GM19452 (cell line): ENCODE measurements at regions not wholly inside any gene's neighbourhood (a gene's known extent, or its start where the extent isn't known, plus 50 kb on each side); places are given as distances from the start of the nearest gene placed in this dataset.

Experiments used
- ATAC-seq: cut with Tn5 transposase; IDR thresholded peaks from one replicate; pipeline ENCODE4 v1.9.1; 2021; ENCODE audit not compliant: unreplicated experiment

DNA sequence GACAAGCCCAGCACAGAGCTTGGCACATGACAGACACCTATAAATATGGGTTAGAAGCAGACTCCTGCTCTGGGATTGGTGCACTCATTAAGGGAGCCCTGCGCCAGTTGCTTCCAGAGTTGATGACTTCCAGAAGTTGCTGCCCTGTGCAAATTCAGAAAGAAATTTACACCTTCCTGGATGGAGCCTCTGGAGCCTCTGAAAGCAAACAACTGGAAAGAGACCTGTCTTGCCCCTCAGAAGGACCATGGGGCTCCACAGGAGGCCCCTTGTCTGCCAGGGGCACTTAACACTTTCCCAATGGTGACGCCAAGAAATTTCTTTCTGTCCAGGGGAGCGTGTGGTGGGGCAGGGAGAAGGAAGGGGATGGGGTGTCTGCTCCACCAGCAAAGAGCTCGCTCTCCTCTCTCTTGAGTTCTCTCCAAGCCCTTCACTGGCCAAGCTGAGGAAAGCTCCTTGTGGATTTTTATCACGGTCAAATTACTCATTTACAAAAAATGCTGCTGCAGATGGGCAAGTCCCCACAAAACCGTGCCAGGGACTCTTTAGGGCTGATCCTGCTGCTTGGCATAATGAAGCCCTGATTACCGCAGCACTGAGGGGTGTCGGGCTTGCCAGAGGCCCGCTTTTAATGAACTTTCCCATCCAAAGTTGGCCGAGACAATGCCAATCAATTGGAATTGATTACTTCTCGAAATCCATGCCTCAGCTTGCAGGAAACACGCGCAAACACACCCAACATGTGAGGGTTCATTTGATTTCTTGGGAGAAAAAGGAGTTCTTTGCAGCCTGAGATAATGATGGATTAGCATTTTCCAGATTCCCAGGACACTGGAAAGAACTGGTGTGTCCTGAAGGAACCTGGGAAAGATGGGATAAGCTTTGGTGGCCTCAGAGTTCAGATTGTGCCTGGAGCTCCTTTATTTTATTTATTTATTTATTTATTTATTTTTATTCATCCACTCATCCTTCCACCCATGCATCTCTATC lies 583.6 kb upstream of the CDH5 start:
- no peak for ATAC-seq

DNA sequence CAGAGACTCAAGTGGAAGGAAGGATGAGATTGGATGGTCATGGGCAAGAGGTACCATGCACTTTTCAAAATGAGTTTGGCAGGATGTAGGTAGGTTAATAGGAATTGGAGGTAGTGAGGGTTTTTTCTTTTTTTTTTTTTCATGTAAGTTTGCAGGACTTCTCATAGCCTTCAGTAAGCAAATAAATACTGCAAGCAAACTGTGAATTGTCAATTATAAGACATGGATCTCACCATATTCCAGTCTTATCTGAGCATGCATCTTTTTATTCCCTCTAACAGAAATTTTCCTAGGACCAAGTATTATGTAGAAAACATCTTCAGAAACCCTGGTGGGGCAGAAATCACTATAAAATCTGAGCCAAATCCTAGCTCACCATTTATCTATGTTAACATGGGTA lies 584.6 kb upstream of the CDH5 start:
- no peak for ATAC-seq

DNA sequence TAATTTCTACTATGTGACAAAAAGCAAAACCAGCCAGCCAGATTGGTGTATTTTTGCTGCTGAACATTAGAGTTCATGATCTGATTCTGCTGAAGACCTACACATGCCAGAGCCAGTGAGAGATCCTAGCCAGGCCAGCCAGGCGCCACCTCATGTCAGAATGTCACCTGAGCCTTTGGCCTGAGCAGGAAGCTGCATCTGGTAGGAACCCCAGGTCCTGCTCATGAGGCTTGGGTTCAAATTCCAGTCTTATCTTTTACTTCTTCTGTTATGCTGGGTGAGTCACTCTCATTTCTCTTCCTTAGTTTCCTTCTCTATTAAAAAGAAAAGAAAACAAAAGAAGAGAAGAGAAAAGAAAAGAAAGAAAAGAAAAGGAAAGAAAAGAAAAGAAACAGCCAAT lies 585.1 kb upstream of the CDH5 start:
- ATAC-seq, result no peak

DNA sequence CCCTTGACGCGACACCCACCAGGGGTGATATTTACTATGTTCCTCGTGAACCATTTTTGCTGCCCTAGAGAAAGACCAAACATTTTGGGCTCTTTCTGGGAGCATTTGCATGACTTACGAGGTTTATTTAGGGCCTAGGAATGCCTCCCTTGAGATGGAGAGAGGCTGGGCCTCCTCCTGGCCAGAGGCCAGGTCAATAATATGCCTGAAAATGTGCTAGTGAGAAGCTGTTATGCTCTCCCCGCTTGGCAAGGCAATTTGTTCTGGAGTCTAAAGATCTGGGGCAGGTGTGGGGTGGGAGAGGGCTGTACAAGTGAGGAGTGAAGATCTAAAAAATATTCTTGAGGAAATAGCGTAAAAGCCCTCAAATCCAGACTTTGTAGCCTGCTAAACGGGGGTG lies 587.3 kb upstream of the CDH5 start:
- ATAC-seq, result no peak

DNA sequence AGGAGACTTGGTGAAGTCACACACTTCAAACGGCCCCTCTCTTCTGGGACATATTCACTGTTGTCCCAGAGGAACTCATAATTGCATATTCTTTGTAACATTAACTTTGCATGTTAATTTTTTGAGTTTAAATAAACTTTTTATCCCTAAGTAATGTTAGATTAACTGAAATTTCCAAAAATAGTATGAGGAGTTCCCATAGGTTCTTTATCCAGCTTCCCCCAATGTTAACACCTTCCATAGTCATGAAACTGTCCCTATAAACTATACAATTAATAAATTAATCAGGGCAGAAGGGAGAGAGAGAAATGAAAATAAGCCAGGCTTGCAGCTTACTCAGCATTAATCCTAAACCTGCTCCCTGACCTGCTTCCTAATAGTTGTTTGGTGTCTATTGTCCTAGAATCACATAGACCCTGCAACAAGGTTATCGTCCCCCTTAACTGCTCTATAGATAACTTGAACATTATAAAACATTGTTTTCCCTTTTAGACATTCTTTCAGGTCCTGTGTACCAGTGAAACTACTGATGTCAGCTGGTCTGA lies 589.8 kb upstream of the CDH5 start:
- ATAC-seq, result no peak

DNA sequence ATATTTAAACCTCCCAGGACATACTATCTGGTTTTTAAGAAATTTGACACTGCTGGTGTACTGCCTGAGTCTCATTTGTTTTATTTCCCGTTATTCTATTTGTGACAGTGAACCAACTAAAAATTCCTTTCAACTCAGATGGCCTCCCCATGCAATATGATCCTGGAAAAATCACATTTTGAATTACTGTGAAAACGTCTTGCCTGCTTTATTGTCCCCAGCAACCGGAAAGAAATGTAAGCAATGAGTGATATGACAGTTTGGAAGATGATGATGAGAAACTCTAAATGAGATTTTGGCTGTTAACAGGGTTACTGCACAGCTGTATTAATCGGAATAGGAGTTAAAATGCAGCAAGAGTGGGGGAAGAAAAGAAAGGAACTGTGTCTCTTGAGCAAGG lies 590.7 kb upstream of the CDH5 start:
- no peak for ATAC-seq

DNA sequence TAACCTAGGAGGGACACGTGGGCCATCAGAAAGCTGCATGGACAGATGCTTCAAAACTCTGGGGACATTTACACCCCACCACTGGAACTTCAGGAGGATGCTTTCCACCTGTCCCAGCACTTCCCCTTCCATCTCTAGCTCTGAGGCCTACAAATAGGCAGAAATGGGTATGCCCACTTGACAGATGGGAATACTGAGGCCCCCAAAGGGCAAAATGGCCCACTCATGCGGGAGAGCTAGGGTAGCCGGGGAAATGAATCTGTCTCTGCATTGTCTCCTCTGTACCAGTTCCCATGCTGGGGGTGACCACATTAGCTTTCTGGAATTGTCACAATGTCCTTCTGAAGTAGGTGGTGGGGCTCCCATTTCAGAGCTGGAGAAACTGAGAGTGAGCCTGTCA lies 592.1 kb upstream of the CDH5 start:
- no peak for ATAC-seq

DNA sequence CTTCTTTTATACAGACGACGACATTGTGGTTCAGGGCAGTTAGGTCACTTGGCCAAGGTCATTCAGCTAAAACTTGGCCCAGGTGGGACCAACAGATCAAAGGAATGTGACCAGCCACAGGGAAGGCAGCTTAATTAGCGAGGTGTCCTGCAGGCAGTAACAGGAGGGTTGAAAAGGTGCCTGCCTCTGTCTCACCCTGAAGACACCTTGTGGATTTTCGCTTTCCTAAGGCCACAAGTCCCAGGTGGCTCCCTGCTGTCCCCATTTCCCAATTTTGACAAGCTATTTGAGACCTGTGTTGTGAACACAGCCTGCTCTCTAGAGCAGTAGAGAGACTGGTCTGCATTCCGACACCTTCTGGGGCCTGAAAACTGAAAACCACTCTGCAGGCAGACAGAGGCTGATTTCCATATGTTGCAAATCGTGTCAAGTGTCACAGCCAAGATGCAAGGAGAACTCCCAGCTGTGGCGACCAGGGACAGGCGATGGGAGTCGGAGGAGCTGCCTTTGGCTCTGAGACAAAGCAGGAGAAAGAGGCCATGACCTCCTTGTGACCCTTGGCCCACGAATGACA lies 593.1 kb upstream of the CDH5 start:
- no peak for ATAC-seq

DNA sequence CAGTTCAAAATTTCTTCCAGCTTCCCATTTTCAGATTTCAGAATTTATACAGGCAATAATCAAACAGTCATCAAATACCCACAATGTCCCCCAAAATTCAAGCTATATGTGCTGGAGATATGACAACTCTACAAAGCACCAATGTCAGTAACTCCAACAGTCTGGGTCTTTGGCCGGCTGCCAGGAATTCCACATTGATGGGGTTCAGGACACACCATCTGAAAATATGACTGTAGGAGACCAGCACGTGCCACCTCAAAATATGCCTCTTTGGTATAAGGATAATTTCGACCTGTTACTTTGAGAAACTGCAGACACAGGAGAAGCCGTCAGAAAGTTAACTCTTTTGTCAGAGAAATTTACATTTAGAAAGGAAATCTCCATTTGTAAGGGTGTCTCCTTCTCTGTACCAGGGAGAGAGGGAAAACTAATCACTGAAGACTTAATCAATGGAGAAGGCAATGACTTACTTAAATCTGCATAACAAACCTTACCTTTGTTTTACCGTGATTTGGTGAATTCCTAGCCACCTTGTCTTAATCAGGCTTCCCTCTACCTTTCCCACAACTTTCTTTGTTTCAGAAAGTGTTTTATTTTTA lies 594.3 kb upstream of the CDH5 start:
- no peak for ATAC-seq

DNA sequence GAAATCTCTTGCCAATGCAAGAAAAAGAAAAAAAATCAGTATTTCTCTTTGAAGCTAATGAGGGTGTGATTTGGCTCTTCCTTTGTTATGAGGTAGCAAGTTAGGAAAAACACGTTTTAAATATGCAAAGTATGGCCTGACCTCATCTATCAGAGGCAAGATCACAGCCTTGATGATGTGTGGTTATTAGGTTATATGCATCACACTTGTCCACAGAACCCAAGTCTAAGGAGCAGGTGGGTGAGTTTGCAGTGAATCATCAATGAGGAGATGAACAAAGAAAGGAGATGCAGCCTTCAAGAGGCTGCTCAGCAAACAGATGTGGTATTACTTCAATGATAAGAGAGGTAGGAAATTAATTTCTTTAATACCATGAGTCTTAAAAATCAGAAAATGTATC lies 594.8 kb upstream of the CDH5 start:
- no peak for ATAC-seq

DNA sequence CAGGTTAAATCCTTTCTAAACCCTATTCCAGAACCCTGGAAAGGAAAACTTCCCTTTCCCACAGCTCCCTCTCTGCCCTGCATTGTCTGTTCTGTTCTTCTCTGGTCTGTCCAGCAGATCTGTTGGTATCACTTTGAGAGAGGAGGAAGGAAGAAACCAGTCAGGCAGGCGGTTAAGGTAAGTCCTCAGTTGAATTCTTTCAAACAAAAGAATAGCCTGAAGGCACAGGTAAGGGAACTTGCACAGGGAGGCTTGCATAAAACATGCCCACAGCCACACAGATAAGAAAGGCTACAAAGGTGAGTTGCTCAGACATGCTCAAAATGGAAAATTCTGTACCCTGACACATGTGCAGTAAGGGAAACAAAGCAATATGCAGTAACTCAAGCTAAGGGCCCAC lies 595.7 kb upstream of the CDH5 start:
- ATAC-seq, result no peak

DNA sequence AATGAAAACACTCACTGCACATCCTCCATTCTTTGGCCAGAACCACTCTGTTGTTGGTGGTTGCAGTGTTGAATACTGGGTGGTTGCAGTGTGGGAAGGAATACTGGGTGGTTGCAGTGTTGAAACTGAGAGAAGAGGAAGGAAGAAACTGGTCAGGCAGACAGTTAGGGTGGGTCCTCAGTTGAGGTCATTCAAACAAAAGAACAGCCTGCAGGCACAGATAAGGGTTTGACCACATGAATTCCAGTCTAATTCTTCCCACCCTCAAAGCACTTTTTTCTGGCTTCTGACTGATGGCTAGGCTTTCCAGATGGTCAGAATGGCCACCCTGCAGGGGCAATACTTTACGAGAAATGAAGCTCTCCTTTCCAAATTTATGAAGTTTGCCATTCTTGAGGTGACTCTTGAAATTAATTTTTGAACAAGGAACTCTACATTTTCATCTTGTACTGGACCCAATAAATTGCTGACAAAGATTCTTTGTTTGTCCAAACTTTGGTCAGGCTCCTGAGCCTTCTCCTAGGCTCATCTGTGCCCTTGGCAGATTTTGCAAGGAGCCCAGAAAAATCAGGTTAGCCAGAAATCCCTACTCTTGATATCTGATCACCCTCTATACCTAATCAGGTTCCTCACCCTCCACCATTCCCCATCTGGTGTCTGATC lies 596.6 kb upstream of the CDH5 start:
- no peak for ATAC-seq

DNA sequence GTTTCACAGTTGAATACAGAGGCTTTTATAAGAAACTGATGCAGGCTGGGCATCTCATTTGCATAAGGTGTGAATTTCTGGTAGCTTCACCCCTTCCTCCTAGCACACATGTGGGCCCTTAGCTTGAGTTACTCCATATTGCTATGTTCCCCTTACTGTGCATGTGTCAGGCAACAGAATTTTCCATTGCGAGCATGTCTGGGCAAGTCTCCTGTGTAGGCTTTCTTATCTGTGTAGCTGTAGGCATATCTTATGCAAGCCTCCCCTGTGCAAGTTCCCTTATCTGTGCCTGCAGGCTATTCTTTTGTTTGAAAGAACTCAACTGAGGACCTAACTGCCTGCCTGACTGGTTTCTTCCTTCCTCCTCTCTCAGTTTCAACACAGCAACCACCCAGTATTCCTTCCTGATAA lies 597.4 kb upstream of the CDH5 start:
- no peak for ATAC-seq

DNA sequence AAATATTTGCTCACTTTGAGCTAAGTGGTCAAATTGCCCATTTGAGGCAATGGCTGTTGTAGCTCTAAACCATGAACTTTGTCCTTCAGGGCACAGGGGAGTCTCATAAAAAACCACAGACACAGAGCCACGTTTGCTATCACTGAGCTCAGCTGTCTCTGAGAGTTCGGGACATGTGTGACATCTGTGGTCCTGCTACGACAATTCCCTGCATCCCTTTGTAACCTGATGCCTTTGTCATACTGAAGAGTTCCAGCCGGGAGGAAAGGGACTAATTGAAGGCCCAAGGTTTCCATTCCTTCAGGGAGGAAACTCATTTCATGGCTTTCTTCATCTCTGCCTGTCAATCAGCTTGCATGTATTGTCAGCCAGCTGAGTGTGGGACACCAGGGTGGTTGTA lies 599.4 kb upstream of the CDH5 start:
- no peak for ATAC-seq

DNA sequence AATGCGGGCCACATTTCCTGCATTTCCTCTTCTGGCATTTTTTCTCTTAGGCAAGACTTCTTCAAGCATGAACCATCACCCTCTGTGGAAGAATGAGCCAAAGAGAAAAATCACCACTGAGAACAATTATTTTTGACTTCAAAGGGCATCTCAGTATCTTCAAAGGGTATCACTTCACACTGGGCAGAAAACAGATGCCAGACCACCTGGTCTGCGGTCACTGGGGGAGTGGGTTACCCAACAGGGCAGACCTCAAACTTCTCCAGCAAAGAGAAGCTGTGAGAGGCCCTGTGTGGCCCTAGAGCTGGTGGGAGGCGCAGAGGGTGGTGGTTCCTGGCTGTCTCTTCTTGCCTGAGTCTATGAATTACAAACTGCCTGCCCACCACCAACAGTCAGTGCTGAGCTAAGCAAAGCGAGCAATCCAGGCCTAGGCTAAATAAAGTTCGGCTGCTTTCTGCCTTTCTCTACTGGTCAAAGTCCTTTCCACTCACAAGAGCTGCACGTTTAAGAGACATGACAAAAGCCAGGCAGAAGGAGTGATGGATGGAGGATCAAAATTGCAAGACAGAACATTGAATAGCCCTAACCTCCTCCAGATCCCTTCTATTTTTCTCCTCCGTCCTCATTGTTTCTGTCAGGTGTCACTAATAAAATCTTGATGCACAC lies 602.7 kb upstream of the CDH5 start:
- no peak for ATAC-seq

DNA sequence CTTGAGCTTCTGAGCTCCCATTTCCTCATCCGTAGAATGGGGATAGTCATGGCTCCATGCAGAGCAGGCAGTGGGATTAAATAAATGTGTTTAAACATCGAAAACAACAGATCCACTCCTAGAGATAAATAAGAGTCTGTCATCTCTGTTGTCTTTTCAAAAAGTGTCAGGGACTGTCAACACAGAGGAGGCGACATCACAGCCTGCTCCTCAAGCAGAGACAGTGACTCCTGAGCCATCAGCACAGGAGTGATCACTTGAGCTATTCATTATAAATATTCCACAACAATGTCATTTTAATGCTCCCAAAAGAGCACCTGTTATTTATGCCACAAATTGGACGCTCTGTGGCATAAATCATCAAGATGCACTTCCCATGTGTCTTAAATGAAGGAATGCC lies 605.6 kb upstream of the CDH5 start:
- no peak for ATAC-seq

DNA sequence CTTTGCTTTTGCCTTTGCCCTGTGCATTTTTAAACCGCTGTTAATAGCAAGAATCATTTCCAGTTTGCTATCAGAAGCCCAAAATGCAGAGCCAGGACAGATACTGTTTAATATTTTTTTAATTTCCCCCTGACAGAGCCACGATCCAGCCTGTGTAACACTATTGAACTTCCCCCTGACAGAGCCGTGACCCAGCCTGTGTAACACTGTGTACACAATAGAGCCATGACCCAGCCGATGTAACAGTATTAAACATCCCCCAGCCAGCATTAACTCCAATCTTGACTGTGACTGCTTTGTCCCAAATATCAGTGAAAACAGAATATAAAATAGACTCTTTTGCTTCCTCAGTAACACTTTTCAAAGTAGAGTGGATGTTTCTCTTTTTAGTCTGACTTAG lies 607.9 kb upstream of the CDH5 start:
- ATAC-seq, result no peak

DNA sequence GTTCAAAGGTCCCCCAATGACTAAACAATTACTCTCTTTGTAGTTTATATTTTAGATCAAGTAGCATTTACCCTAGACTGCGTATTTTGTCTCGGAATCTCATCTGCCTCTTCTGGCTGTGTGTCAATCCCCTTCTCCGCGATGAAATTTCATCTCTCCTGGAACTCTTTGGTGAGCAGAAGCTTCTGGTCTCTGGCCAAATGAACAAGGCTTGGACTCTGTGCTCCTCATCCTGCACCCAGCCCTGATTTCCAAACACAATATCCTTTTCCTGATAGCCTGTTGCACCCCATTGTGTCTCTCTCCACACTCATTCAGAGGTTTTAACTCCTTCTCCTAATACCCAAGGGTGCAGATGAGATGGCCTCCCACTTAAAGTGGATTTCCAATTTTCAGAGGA lies 609.4 kb upstream of the CDH5 start:
- no peak for ATAC-seq

DNA sequence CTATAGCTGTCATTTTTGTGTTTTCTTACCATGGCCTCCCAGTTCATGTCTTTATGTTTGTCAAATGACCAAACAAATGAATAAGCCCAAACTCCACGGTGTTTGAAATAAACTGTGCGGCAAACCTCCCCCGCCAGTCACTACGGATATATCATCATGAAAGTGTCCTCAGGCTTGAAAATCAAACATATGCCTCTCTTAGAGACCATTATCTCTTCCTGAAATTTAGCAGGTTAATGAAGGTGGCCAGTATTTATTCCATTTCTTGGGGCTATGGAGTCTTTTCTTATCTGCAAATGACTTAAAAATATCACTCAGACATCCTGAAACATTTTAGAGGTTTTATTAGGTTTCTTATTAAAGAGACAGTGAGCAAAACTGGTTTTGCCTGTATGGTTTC lies 610.3 kb upstream of the CDH5 start:
- no peak for ATAC-seq

DNA sequence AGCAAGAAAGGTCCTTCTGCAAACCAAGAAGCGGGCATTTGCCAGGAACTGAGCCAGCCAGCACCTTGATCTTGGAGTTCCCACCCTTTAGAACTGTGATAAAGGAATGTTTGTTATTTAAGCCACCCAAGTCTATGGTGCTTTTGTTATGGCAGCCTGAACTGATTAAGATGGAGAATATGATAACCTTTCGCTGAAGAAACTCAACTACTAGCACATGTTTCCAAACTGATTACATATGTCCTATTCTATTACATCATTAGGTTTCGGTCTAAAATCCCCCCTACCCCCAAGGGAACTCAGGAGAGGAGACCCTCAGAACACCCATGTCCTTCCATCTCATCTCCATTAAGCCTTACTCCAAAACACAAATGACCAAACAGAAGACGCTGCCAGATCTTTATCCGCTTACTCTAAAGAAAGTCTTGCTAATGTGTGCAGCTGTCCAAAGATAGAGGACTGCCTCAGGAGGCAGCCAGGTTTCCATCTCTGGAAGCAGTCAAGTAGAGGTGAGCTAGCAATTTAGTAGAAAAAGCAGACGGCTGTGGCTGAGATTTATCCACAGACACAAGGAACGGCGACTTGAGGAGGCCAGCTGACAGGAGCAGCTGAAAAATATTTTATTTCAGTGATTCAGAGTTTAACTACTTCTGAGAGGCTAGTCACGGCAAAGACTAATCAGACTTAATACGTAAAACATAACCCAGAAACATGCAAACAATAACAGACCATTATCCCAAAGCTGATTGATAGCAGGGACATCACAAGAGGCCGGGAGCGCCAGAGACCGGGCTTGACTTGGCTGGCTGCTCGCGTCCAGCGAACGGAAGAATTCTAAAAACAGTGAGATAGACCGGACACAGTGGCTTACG lies 611.4 kb upstream of the CDH5 start:
- ATAC-seq, result no peak
